Epithelial cell of prostate (primary cell): ENCODE measurements at regions not wholly inside any gene's neighbourhood (a gene's known extent, or its start where the extent isn't known, plus 50 kb on each side); places are given as distances from the start of the nearest gene placed in this dataset.

Source experiments
- DNase-seq: peaks from one replicate; pipeline ENCODE4 v3.0.0-alpha.2; 2011; ENCODE audit warnings: low read depth, low spot score
- H3K27ac ChIP-seq: fragments of 450-650 bp; 2 replicates; pipeline ENCODE4 v1.5.1; 2017; ENCODE audit warnings: mild to moderate bottlenecking

DNA sequence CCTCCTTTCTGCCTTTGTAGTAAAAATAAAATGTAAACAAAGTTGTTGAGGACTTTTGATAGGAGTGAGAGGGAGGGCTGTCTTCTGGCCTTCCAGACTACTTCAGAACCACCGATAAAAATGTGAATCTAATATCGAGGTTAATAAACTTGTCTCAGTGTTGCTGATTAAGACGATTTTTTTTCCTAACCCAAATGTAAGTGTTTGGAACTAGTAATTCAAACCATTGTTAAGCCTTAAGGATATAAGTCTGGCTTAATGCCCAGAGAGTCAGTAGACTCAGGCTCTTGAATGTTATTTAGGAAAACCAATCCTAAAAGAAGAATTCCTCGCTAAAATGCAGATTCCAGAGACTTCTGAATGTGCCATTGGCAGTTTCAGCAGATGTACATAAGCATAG, 356.9 kb downstream of the SIPA1L2 start:
- DNase-seq: no peak

DNA sequence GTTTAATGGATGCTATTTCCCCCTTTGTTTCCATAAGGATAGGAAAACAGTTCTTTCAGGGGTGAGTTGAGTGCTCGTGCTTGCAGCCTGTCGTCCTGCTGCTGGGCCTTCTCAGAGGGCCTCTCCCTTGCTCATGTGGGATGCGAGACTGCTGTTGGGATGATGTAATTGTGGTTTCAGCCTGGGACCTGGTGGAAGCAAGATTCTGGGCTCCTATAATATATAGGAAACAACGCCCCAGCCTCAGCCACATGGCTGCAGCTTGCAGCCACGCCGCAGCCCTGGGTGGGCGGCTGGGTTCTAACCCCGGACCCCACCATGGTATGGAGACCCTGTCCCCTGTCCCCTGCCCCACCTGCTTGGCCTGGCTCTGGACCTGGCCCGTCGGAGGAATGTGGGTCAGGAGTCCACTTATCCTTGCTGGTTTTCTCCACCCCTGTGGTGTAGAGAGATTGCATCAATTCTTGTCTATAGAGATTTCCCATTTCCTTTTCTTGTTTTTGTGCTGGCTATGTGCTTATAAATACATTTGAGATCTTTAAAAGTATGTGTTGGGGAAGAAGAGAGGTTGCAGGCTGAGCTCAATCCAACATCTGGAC, 357.8 kb downstream of the SIPA1L2 start:
- no peak for DNase-seq
- H3K27ac ChIP-seq: no peak overlapping the region

More for the DNA sequence above, 356.9 kb downstream of the SIPA1L2 start:
- H3K27ac ChIP-seq: no peak overlapping the region

DNA sequence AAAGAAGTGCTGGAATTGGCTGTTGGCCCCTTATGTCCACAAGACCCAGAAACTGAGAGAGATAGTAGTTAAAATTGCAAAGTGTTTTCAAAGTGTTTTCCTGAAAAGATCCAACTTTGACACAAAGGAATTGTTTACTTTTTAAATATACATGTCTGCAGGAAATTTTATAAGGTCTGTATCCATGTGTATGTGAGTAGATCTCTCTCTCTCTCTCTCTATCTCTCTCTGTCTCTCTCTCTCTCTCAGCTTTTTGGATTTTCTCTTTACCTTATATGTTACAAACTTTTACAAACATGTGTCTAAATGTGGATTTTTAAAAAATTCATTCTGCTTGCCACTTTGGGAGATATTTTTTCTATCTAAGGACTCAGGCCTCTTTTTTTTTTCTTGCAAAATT, 358.6 kb downstream of the SIPA1L2 start:
- DNase-seq: no peak
- no peak overlapping the region for H3K27ac ChIP-seq

DNA sequence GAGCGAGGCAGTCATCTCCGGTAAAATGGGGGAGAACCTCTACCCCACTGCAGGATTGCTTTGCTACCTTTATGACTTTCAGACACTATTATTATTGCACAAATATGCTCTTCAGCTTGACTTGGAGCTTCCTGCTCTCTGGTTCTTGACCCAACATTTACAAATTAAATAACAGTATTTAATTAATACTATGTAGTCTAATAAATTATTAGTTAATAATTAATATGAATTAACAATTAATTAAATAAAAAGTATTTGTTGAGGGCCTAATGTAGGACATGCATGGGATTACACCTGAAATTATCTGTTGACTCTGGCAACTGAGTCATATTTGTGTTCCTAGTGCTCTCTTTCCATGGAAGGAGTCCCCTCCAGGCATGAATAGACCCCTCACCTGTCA, 359.9 kb downstream of the SIPA1L2 start:
- no peak overlapping the region for H3K27ac ChIP-seq
- DNase-seq: no peak

DNA sequence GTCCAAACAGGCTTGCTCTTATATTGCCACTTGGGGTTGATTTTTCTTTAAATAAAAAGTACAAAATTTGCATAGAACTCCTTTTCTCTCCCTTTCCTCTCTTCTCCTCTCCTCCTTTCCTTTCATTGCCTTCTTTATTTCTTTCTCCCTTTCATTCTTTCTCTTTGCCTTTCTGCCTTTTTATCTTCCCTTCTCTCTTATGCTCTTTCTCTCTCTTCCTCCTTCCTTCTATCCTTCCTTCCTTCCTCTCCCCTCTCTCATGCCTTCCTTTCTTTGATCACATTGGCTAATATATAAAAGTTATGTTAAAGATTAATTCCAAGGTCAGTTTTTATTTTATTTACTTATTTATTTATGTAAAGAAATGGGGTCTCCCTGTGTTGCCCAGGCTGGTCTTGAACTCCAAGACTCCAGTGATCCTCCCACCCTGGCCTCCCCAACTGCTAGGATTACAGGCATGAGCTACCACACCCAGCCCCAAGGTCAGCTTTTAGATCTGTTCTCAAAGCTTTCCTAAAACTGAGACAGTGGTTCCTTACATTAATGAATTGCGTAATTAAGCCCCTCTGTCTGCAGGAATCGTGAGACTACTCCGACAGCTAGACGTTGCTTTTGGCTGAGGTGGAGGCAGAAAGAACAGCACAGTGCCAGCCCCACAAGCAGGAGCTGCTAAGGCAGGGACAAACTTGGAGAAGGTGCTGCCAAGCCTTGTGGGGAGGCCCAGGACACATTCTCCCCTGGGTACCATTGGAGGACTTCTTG, 361.9 kb downstream of the SIPA1L2 start:
- DNase-seq: no peak
- no peak overlapping the region for H3K27ac ChIP-seq

DNA sequence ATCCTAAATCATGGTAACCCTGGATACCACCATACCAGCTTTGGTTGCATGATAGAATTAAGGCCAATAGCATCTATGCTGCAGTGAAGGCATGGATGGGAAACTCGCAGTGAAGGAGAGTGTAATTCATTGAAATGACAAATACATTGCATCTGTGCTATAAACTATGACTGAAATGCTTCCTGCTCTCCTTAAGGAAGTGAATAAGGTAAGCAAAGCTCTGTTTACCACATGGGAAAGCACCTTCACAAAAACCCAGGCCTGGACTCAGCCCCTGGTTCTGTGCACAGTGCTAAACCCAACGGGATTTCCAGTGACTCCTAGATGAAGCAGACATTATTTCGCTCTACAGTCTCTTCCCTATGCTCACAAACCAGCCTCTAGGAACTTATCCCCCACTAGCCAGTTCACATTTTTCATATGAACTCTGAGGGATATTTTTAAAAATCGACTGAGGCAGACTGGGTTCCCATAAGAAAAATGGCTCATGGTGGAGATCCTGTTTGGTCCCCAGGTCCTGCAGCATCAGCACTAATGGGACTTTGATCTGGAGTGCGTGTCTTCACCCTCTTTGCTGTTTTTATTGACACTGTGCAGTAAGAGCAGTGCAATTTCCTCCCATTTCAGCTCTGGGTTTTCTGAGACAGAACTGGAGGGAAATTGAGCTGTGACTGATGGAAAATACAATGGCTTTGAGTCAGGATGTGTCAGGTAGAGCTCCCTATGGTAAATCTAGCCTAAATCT, 362.7 kb downstream of the SIPA1L2 start:
- H3K27ac ChIP-seq: no peak overlapping the region
- DNase-seq: no peak

DNA sequence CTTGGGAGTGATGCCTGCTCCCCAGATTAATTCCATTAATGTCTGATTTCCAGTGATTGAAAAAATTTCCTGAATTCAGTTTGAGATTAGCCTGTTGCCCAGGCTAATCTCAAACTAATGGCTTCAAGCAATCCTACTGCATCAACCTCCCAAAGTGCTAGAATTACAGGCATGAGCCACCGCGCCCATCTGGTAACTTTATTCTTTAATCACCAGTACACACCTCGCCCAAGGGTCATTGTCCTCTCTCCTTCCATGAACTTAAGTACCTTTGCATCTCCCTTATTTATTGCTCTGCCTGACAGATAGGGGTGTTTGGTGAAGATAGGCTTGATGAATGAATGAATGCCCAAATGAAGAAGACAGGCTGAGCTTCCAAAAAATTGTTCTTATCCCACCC, 366.5 kb downstream of the SIPA1L2 start:
- DNase-seq: no peak
- H3K27ac ChIP-seq: no peak overlapping the region

DNA sequence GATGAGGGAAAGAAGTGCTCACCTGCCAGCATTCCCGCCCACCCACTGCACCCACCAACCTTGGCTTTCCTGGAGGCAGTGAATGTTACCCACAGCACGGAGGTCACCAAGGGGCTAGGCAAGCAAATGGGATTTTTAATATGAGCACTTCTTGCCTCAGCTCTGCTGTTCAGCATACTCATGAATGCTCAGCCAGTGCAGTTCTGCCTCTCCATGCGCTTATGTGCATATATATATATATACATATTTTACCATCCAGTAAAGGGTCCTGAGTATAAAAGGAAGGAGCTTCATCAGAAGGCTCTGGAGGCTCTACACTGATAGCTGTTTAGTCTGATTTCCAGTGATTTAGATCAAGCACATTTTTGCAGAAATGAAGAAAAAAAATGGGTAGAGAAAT, 366.9 kb downstream of the SIPA1L2 start:
- DNase-seq: no peak

DNA sequence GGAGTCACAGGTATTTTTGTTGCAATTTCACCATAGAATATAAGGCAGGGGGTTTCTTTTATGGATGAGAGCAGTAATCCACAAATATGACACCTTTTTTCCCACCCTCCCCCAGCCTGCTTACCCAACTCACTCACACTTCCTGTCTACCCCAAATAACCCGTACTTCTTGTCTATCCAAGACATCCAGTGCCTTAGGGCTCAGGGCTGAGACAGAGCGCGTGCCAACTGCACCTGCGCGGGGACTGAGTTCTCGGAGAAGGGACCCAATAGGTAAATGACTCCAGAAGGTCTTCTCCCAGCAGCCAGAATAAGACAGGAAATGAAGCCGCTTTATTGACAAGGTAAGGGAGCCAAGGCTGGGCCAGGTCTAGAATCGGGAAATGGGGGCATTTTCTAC, 369.1 kb downstream of the SIPA1L2 start:
- no peak overlapping the region for H3K27ac ChIP-seq
- peak; percentile 8 for DNase-seq

More for the DNA sequence above, 366.9 kb downstream of the SIPA1L2 start:
- H3K27ac ChIP-seq: no peak overlapping the region

DNA sequence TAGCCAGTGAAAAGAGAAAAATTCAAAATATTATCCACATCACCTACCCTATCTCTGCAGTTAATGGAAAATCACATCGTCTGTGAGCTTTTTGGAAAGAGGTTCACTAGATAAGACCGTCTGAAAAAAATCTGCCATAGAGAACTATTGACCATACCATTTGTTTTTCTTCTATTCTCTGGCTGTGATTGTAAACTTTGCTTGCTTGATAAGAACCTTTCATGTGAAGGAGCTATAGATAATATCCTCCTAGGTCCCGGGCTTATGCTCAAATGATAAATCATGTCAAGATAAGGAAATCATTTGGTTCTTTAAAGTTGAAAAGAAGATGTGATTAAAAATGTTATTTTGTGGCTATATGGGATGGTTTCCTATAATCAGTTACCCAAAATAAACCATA, 369.9 kb downstream of the SIPA1L2 start:
- no peak overlapping the region for H3K27ac ChIP-seq

DNA sequence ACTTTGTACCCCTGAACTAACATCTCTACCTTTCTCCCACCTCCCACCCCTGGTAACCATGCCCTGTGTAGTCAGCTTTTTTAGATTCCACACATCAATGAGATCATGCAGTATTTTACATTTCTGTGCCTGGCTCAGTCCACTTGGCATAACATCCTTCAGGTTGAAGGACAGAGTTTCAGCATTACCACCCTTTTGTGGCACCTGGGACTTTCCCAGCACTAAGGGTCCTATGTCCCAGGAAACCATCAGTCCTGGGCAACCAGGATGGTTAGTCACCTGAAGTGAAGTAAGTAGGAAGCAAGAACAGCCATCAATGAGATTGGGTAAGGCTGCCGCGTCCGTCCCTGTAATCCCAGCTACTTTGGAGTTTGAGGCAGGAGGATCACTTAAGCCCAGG, 370.6 kb downstream of the SIPA1L2 start:
- H3K27ac ChIP-seq: no peak overlapping the region
- no peak for DNase-seq

More for the DNA sequence above, 369.9 kb downstream of the SIPA1L2 start:
- DNase-seq: no peak

DNA sequence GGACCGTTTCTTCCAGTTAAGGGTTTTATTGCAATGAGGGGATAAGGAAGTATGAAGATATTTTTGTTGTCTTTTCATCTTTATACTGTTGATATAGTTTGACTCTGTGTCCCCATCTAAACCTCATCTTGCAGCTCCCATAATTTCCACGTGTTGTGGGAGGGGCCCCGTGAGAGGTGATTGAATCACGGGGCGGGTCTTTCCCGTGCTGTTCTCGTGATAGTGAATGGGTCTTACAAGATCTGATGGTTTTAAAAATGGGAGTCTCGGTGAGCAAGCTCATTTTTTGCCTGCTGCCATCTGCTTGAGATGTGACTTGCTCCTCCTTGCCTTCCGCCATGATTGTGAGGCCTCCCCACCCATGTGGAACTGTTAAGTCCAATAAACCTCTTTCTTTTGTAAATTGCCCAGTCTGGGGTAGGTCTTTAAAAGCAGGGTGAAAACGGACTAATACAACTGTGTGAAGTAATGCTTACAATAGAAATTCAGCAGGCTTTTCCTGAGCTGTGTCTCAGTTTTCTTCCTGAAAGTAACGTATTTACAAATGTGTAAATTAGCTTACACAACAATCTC, 377.3 kb downstream of the SIPA1L2 start:
- H3K27ac ChIP-seq: no peak overlapping the region
- DNase-seq: no peak

DNA sequence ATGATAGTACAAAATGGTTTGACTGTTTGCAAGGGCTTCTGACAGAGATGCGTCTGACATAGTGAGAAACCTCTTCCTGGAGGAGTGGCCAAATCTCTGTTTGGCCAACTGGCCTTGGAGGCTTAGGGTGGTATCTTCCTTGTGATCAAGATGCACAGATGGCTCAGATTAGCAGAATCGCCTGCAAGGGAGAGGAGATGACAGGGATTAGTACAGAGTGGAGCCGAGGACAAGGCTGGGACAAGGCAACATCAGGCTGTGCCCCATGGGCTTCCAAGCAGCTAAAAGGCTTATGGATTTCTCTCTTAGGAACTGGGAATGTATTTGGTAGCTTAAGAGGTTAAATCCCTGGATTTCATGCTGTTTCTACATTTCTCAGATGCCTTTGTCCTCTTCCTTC, 379.1 kb downstream of the SIPA1L2 start:
- no peak overlapping the region for H3K27ac ChIP-seq
- DNase-seq: no peak

DNA sequence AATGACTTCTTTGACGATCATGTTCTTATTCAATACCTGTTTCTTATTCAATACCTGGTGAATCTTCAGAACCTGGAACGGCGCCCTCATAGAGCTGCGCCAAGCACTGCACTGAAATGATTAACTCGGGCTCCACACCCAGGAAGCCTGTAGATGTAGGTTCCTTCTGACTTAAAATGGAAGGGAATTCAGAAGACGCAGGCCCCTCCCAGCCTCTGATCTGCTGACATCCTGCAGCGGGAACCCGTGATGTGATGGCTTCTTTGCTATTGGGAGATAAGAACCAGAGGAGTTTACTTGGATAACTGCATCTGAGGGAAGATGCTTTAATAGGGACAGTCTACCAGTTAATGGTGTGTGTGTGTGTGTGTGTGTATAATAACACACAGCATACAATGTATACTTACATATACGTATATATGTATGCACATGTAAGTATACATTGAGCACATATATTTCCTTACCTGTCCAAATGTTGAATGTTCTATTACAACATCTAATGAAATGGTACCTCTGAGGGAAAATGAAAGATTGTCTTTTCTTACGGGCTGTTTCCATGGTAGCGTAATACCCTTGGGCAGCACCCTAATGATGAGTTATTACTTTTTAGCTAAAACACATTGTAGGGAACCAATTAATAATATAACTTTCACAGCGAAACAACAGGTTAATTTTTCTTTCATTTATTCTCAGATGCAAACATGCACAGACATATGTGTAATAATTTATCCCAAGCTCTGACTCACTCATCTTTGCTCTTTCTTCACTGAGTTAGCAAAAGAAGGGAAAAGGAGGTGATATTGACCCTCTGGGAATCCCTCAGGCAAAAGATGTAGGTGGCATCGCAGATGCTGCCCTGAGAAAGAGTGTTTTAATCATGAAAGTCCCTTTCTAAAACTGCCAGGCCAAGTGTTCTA, 379.8 kb downstream of the SIPA1L2 start:
- H3K27ac ChIP-seq: no peak overlapping the region
- no peak for DNase-seq

DNA sequence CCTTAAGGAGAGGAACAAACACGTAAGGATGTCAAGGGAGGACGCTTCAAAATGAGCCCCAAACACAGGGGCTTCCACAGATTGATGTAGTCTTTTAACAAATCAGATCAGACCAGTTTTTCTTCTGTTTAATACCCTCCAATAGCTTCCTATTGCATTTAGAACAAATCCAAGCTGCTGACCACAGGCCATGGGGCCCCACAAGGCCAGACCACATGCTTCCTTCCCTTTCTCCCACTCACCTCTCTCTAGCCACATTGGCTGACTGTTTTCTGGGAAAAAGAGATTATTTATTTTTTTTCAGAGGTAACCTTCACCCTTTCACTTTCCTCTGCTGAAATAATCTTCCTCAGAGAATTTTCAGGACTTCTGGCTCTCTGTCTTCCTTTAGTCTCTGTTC, 380.6 kb downstream of the SIPA1L2 start:
- DNase-seq: no peak
- H3K27ac ChIP-seq: no peak overlapping the region

DNA sequence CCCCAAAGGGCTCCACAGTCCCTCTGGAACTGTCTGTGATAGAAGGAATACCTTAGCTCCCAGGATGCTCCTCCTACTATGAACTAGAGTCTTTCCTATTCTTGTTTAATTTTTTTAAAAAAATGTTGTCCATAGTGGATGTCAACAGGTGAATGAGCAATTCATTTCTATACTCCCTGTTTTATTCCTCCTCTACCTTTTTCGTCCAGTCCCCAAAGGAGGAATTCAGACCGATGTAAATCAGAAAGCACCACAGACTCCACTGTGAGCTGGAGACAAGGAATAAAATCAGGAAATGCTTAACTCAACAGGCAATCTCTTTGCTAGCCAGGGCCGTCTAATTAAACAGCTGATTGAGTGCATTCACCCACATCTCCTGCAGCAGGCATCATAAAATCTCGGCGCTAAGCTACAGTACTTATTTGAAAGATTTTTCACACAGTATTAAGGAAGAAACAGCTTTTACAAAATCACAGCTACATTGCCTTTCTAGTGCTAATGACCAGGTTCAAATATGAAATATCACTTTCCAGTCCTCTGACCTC, 381.6 kb downstream of the SIPA1L2 start:
- H3K27ac ChIP-seq: no peak overlapping the region
- no peak for DNase-seq

DNA sequence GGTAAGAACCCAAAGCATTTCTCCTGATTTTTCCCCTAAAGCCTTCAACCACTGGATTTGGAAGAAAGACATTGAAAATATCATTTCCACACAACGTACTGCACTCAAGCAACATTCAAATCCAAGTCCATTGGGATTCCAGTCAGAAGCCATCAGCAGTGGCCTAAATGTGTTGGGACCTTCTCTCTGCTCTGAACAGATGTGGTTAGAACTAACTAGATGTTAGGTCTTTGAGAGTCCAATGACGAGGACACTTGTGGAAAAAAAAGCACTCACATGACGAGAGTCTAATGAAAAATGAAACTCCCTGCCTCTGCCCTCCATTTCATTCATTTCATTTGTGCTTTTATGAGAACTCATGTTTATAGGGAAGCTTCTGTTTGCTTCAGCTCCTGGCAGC, 382.3 kb downstream of the SIPA1L2 start:
- DNase-seq: no peak
- H3K27ac ChIP-seq: no peak overlapping the region

DNA sequence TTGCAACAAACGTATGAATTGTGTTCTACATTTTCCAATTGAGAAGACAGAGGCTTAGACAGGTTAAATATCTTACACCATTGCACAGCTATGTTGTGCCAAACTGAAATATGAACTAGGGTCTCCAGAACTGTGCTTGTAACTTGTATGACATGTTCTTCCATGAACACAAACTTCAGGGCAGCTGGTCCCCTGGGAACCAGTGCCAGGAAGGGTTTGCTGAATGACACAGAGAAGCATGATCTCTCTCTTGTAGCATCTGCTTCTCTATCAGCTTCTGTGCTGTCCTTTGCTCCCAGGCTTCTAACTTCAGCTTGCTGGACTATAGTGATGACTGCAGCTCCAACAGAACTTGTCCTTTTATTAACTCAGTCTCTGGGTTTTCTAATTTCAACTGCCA, 385.5 kb downstream of the SIPA1L2 start:
- no peak for DNase-seq
- no peak overlapping the region for H3K27ac ChIP-seq

DNA sequence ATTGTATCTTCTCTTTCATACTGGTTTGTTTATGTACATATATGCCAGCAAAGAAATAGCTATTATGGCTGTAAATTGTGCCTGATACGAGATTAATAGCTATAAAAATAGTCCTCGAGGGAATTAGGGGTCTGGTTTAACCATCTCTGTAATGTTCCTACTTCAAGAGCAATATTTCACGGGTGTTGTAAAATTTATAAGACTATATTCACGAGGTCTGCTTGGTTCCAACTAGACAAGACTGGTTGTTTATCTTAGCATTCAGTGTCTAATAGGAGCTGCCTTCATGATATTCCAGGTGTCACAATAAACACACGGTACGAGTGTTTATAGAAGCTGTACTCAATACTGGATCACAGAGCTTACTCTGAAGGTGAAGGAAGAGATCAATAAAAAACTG, 389.9 kb downstream of the SIPA1L2 start:
- no peak for DNase-seq
- no peak overlapping the region for H3K27ac ChIP-seq

DNA sequence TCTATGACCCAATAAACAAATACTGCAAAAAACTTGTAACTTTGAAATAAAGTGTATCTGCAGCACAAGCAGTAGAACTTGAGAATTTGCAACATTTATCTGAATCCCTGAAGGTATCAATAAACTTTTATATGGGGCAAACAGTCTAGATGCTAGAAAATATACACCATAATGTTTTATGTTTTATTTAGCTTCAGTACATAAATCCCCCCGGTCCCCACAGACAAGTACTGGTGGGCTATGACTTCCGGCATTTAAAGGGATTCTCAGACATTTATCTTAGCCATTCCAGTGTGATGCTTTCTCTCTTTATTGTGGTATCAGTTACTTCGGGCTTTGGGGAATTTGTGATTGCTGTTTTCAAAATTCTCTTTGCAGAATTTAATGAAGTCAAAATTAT, 390.4 kb downstream of the SIPA1L2 start:
- no peak overlapping the region for H3K27ac ChIP-seq
- no peak for DNase-seq
